Glutamatergic neuron (in vitro differentiated cells): ENCODE measurements at regions not wholly inside any gene's neighbourhood (a gene's known extent, or its start where the extent isn't known, plus 50 kb on each side); places are given as distances from the start of the nearest gene placed in this dataset.

ENCODE experiments used
- DNase-seq: peaks from one replicate; pipeline ENCODE4 v3.0.0; 2022
- H3K27ac Mint-ChIP-seq: one replicate; pipeline ENCODE4 v1.8.0; 2020; ENCODE audit warnings: mild to moderate bottlenecking, mixed read lengths, inconsistent platforms; ENCODE audit not compliant: unreplicated experiment
- H3K27me3 Mint-ChIP-seq: one replicate; pipeline ENCODE4 v1.8.0; 2020; ENCODE audit warnings: mild to moderate bottlenecking, moderate library complexity, mixed read lengths, inconsistent platforms; ENCODE audit not compliant: unreplicated experiment
- H3K36me3 Mint-ChIP-seq: one replicate; pipeline ENCODE4 v1.8.0; 2020; ENCODE audit warnings: mild to moderate bottlenecking, mixed read lengths, inconsistent platforms; ENCODE audit not compliant: unreplicated experiment
- H3K4me1 Mint-ChIP-seq: one replicate; pipeline ENCODE4 v1.8.0; 2020; ENCODE audit warnings: mild to moderate bottlenecking, low read depth, mixed read lengths, inconsistent platforms; ENCODE audit not compliant: unreplicated experiment
- H3K4me3 Mint-ChIP-seq: one replicate; pipeline ENCODE4 v1.8.0; 2020; ENCODE audit warnings: mild to moderate bottlenecking, mixed read lengths, inconsistent platforms; ENCODE audit not compliant: unreplicated experiment
- H3K9me3 Mint-ChIP-seq: one replicate; pipeline ENCODE4 v1.8.0; 2020; ENCODE audit warnings: mild to moderate bottlenecking, moderate library complexity, mixed read lengths, inconsistent platforms; ENCODE audit not compliant: unreplicated experiment
- TF ChIP-seq, protein P1 (sequence below): fragments of 200-600 bp; sonication (generic); IDR thresholded peaks from one replicate; pipeline ENCODE4 v1.5.0; 2021; ENCODE audit not compliant: partially characterized antibody, unreplicated experiment

DNA sequence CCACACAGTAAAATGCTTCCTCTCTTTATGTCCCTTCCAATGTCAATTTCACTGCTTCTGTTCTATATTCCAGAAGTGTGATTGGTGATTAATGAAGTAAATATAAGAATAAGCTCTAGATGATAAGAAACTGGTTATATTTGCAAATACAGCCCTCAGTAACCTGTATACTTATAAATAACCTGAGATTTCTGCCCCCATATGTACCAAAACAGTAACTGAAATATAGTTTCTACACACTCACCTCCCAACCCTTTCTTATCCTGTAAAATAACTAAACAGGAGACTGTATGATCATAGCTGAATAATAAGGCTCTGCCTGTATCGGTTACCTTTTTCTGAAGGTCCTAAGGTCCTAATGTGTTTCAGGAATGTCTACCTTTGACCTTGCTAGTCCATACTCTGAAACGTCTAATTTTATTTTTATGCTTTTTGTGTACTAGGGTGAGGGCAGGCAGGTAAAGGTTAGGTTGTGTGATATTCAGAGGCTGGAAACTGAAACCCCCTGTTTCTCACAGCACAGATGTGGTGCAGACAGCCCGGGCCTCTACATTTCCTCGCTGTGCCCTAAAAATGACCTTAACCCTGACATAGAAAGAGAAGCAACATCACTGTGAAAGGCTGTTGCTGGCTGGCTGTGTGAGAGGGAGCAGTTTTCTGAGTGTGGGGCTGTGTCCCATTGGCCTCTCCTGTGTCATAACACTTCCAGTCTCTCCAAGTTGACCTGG lies 378.8 kb downstream of the CENPW start:
- H3K27ac Mint-ChIP-seq: no peak overlapping the region
- peaks cover 12% of the 10 kb centered on the region for H3K4me1 Mint-ChIP-seq
- H3K27me3 Mint-ChIP-seq: no peaks in the 10 kb centered on the region
- TF ChIP-seq, protein P1, sequence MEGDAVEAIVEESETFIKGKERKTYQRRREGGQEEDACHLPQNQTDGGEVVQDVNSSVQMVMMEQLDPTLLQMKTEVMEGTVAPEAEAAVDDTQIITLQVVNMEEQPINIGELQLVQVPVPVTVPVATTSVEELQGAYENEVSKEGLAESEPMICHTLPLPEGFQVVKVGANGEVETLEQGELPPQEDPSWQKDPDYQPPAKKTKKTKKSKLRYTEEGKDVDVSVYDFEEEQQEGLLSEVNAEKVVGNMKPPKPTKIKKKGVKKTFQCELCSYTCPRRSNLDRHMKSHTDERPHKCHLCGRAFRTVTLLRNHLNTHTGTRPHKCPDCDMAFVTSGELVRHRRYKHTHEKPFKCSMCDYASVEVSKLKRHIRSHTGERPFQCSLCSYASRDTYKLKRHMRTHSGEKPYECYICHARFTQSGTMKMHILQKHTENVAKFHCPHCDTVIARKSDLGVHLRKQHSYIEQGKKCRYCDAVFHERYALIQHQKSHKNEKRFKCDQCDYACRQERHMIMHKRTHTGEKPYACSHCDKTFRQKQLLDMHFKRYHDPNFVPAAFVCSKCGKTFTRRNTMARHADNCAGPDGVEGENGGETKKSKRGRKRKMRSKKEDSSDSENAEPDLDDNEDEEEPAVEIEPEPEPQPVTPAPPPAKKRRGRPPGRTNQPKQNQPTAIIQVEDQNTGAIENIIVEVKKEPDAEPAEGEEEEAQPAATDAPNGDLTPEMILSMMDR: no peak
- H3K36me3 Mint-ChIP-seq: no peaks in the 10 kb centered on the region
- no peak for DNase-seq
- no peaks in the 10 kb centered on the region for H3K9me3 Mint-ChIP-seq
- H3K4me3 Mint-ChIP-seq: no peak overlapping the region

DNA sequence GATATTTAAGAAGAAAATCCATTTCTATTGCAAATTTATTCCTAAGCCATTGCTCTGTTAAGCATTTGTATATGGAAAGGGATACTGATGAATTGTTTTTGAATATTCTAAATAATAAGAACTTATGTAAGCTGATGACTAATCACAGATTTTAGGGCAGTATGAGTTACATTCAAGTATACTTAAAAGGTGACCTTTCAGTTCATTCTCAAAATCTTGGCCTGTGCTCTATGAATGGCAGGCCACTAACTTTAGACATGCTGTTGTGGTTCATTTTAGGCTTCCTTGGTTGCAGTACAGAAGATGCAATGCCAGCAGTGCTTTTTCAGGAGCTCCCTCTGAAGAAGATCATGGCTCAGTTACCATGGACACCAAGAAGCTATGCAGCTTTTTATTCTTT lies 380.4 kb downstream of the CENPW start:
- H3K36me3 Mint-ChIP-seq: no peaks in the 10 kb centered on the region

DNA sequence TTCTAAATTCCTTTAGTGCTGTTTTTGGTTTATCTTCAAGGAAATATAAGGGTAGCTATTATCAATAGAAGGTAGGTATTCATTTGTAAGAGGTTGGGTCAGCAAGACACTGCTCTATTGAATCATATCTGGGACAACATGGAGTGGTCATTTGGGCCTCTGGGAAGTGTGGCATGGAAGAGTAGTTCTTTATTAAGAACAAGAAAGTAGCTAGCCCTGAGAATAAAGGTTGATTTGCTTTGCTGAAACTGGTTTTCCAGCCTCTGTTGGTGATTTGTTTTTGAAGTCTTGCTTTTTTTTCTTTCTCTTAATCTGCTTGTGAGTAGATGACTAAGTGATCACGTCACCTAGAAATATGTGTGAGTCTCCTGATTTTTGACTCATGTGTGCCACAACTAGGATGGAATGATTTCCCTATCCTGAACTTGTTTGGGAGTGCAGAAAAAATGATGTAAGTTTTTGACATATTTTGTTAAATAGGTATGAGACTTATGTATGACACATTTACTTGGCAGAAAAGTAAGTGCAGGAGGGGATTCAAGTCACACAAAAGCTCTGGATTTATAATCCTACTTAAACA lies 381.8 kb downstream of the CENPW start:
- Mint-ChIP-seq H3K27ac (no peak overlapping the region), H3K4me3 (no peak overlapping the region), H3K36me3 (peaks cover 8% of the 10 kb centered on the region), H3K9me3 (no peaks in the 10 kb centered on the region), H3K4me1 (peaks cover 4% of the 10 kb centered on the region), H3K27me3 (no peaks in the 10 kb centered on the region)
- TF ChIP-seq, protein P1: no peak
- DNase-seq: no peak

More for the DNA sequence above, 380.4 kb downstream of the CENPW start:
- Mint-ChIP-seq H3K4me1 (peaks cover 10% of the 10 kb centered on the region), H3K9me3 (no peaks in the 10 kb centered on the region), H3K27me3 (no peaks in the 10 kb centered on the region), H3K4me3 (no peak overlapping the region), H3K27ac (no peak overlapping the region)
- TF ChIP-seq, protein P1: no peak
- no peak for DNase-seq

DNA sequence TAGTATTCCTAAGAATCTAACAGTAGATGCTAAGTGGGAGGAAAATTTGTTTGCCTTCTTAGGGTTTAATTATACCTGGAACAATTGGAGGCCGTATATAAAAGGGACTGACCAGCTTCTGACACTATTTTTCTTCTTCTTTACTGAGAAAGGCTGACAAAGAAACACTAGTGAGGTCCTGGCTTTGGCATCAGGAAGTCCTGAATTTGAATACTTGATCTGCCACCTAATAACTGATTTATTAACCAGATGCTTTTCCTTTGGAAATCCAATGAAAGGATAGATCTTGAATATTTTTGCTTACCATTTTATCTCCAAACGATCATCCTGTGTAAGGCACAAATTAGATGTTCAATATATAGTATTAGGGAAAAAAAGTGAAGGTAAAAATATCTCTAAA lies 382.5 kb downstream of the CENPW start:
- Mint-ChIP-seq H3K4me3 (no peak overlapping the region), H3K36me3 (peaks cover 9% of the 10 kb centered on the region), H3K27ac (no peak overlapping the region), H3K4me1 (no peaks in the 10 kb centered on the region), H3K9me3 (no peaks in the 10 kb centered on the region), H3K27me3 (no peaks in the 10 kb centered on the region)
- DNase-seq: no peak
- TF ChIP-seq, protein P1: no peak

DNA sequence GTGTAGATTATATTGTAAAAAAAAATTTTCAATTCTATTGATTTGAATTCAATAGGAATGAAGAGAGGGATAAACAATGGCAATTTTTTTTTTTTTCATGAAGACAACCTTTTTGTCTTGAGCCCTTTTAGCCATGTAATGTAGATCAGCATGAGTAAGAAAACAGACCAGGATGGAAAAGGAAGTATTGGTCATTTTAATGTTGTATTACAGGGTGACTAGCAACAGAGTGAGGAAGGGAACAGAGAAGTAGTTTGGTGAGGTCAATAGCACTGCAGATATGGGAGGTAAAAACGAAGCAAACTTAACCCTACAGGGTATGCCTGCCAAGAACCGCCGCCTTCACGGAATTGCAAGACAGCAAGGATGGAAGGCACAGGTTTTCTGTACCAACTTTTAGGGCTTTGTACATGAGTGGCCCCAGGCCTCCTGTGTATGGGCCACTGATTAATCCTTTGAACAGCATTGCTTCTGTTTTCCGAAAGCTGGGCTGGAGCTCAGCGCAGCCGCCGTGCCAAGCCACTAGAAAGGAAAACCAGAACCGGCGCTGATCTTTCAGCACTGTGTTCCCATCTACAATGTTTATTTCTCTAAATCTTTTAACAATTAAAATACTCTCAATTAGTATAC lies 383.7 kb downstream of the CENPW start:
- TF ChIP-seq, protein P1: no peak
- H3K27ac Mint-ChIP-seq: no peak overlapping the region
- H3K4me1 Mint-ChIP-seq: no peaks in the 10 kb centered on the region
- peaks cover 12% of the 10 kb centered on the region for H3K36me3 Mint-ChIP-seq
- H3K4me3 Mint-ChIP-seq: no peak overlapping the region
- H3K27me3 Mint-ChIP-seq: no peaks in the 10 kb centered on the region
- no peaks in the 10 kb centered on the region for H3K9me3 Mint-ChIP-seq
- no peak for DNase-seq
